Fibroblast of lung (primary cell): ENCODE measurements at regions not wholly inside any gene's neighbourhood (a gene's known extent, or its start where the extent isn't known, plus 50 kb on each side); places are given as distances from the start of the nearest gene placed in this dataset.

Experiments
- DNase-seq, 2 donors: peaks; one replicate each; pipeline versions ENCODE4 v3.0.0 to v3.0.0-alpha.2; 2010; ENCODE audit warnings: low read depth in 2 of 2
- H2AFZ ChIP-seq: 2 replicates; pipeline ENCODE4 v1.5.1; 2012; ENCODE audit warnings: low read length, control low read depth, inconsistent platforms
- H3K27ac ChIP-seq: 2 replicates; pipeline ENCODE4 v1.5.1; 2011; ENCODE audit warnings: low read length, control low read depth; ENCODE audit not compliant: insufficient read depth
- H3K27me3 ChIP-seq: 2 replicates; pipeline ENCODE4 v1.5.1; 2011; ENCODE audit warnings: mild to moderate bottlenecking, low read length; ENCODE audit not compliant: control insufficient read depth, insufficient read depth
- H3K36me3 ChIP-seq: 2 replicates; pipeline ENCODE4 v1.5.1; 2011; ENCODE audit warnings: low read length; ENCODE audit not compliant: control insufficient read depth, insufficient read depth
- H3K4me1 ChIP-seq: 2 replicates; pipeline ENCODE4 v1.5.1; 2011; ENCODE audit warnings: low read length; ENCODE audit not compliant: control insufficient read depth, insufficient read depth; ENCODE audit errors: extremely low read depth
- H3K4me2 ChIP-seq: 2 replicates; pipeline ENCODE4 v1.5.1; 2011; ENCODE audit warnings: low read length, control low read depth; ENCODE audit not compliant: insufficient read depth; ENCODE audit errors: extremely low read depth
- H3K4me3 ChIP-seq, 4 experiments: fragments of 200-600 bp in 1 of 4; sonication (generic) in 1 of 4; replicated peaks in 1 of 4; 2 replicates each; pipeline ENCODE4 v1.5.1; 2011 to 2016; ENCODE audit warnings: low read length in 4 of 4, low read depth in 3 of 4, mild to moderate bottlenecking in 3 of 4, control low read depth in 2 of 4, inconsistent platforms in 1 of 4, mixed read lengths in 1 of 4; ENCODE audit not compliant: insufficient read depth in 1 of 4; ENCODE audit errors: control extremely low read depth in 1 of 4
- H3K79me2 ChIP-seq: 2 replicates; pipeline ENCODE4 v1.5.1; 2012; ENCODE audit warnings: mild to moderate bottlenecking, low read length, inconsistent platforms; ENCODE audit not compliant: control insufficient read depth, insufficient read depth
- H3K9ac ChIP-seq: 2 replicates; pipeline ENCODE4 v1.5.1; 2011; ENCODE audit warnings: mild to moderate bottlenecking, low read length, control low read depth; ENCODE audit not compliant: insufficient read depth
- H3K9me3 ChIP-seq: 2 replicates; pipeline ENCODE4 v1.5.1; 2012; ENCODE audit warnings: low read depth, low read length; ENCODE audit not compliant: control insufficient read depth, insufficient read depth
- H4K20me1 ChIP-seq: 2 replicates; pipeline ENCODE4 v1.5.1; 2011; ENCODE audit warnings: low read length; ENCODE audit not compliant: control insufficient read depth, insufficient read depth; ENCODE audit errors: extremely low read depth
- CTCF ChIP-seq, 2 donors: IDR thresholded peaks in 1 of 2; conservative IDR thresholded peaks in 1 of 2; 1 replicate in 1 of 2; 2 replicates in 1 of 2; pipeline ENCODE4 v1.5.1; 2011 to 2012; ENCODE audit warnings: low read length in 2 of 2, control low read depth in 1 of 2, inconsistent platforms in 1 of 2, low read depth in 1 of 2, mild to moderate bottlenecking in 1 of 2
- EZH2 ChIP-seq: IDR thresholded peaks from 2 replicates; pipeline ENCODE4 v1.5.1; 2012; ENCODE audit warnings: low read length, control low read depth, mild to moderate bottlenecking; ENCODE audit errors: missing control alignments

- H3K4me3 ChIP-seq, result no peak overlapping the region
- H3K27ac ChIP-seq, result no peak overlapping the region
- H3K9me3 ChIP-seq, result no peaks in the 10 kb centered on the region
- H3K4me1 ChIP-seq, result no peaks in the 10 kb centered on the region
- DNase-seq, result no peak
- TF ChIP-seq CTCF (conservative IDR thresholded peaks at IDR 0.05 in 1 of 2, IDR thresholded peaks at IDR 0.05 in 1 of 2; ENCODE audit: low read depth in 1 of 2, low read length in 2 of 2), result no peak
- no peak for TF ChIP-seq EZH2
- H3K4me2 ChIP-seq, result no peak overlapping the region
- no peaks in the 10 kb centered on the region for H4K20me1 ChIP-seq
- H3K36me3 ChIP-seq, result no peaks in the 10 kb centered on the region
- no peak overlapping the region for H3K9ac ChIP-seq
- H3K79me2 ChIP-seq, result no peaks in the 10 kb centered on the region
- H2AFZ ChIP-seq, result no peak overlapping the region
- no peaks in the 10 kb centered on the region for H3K27me3 ChIP-seq
Observed at GRCh38 chr21:23955135-23955843, 1652.0 kb downstream of the MRPL39 start.

- TF ChIP-seq CTCF (conservative IDR thresholded peaks at IDR 0.05 in 1 of 2, IDR thresholded peaks at IDR 0.05 in 1 of 2; ENCODE audit: low read depth in 1 of 2, low read length in 2 of 2) (no peak), EZH2 (no peak)
- Histone ChIP-seq H3K9me3 (no peaks in the 10 kb centered on the region), H3K79me2 (no peaks in the 10 kb centered on the region), H3K27ac (no peak overlapping the region), H3K4me1 (no peaks in the 10 kb centered on the region), H2AFZ (no peak overlapping the region), H3K27me3 (no peaks in the 10 kb centered on the region), H3K4me3 (no peak overlapping the region), H3K9ac (no peak overlapping the region), H3K36me3 (no peaks in the 10 kb centered on the region), H4K20me1 (no peaks in the 10 kb centered on the region), H3K4me2 (no peak overlapping the region)
- DNase-seq, result peak in 1 of 2 donors; percentile 2
Observed at GRCh38 chr21:23952269-23952668, 1655.0 kb downstream of the MRPL39 start.

- Histone ChIP-seq H3K4me1 (no peaks in the 10 kb centered on the region), H3K4me2 (no peak overlapping the region), H3K9ac (no peak overlapping the region), H3K4me3 (no peak overlapping the region), H3K27me3 (no peaks in the 10 kb centered on the region), H4K20me1 (no peaks in the 10 kb centered on the region), H3K27ac (no peak overlapping the region), H3K79me2 (no peaks in the 10 kb centered on the region), H3K36me3 (no peaks in the 10 kb centered on the region), H2AFZ (no peak overlapping the region), H3K9me3 (no peaks in the 10 kb centered on the region)
- no peak for TF ChIP-seq EZH2
- TF ChIP-seq CTCF (conservative IDR thresholded peaks at IDR 0.05 in 1 of 2, IDR thresholded peaks at IDR 0.05 in 1 of 2; ENCODE audit: low read depth in 1 of 2, low read length in 2 of 2), result no peak
- DNase-seq, result peak; percentile 53 to 59
Observed at GRCh38 chr21:23951251-23951650, 1656.0 kb downstream of the MRPL39 start.
